HEK293 (cell line): ENCODE measurements at regions not wholly inside any gene's neighbourhood (a gene's known extent, or its start where the extent isn't known, plus 50 kb on each side); places are given as distances from the start of the nearest gene placed in this dataset.

Experiments
- HOXA7 ChIP-seq: sonication (generic); formaldehyde crosslinking; IDR thresholded peaks from 2 replicates; pipeline ENCODE4 v1.8.1; 2022; ENCODE audit warnings: missing genetic modification reagents, borderline replicate concordance
- ZNF274 ChIP-seq, 2 experiments: fragments of 200-500 bp in 1 of 2; fragments of 450-650 bp in 1 of 2; sonication (Bioruptor generic) in 1 of 2; formaldehyde crosslinking in 1 of 2; IDR thresholded peaks; 2 replicates each; pipeline versions ENCODE4 v1.5.1 to v1.6.1; 2014 to 2016; ENCODE audit warnings: borderline replicate concordance in 1 of 2, inconsistent platforms in 1 of 2, low read length in 1 of 2, missing biosample characterization in 1 of 2, missing genetic modification characterization in 1 of 2
- ZNF510 ChIP-seq: fragments of 450-650 bp; formaldehyde crosslinking; IDR thresholded peaks from 2 replicates; pipeline ENCODE4 v1.5.1; 2018; ENCODE audit warnings: mild to moderate bottlenecking, missing genetic modification characterization, missing biosample characterization; ENCODE audit not compliant: insufficient replicate concordance
- ZNF843 ChIP-seq: fragments of 450-650 bp; formaldehyde crosslinking; IDR thresholded peaks from 2 replicates; pipeline ENCODE4 v1.5.1; 2016; ENCODE audit warnings: missing biosample characterization, missing genetic modification characterization
- TF ChIP-seq, protein P1 (sequence below): fragments of 450-650 bp; formaldehyde crosslinking; IDR thresholded peaks from 2 replicates; pipeline ENCODE4 v1.5.1; 2016; ENCODE audit warnings: missing biosample characterization, missing genetic modification characterization

DNA sequence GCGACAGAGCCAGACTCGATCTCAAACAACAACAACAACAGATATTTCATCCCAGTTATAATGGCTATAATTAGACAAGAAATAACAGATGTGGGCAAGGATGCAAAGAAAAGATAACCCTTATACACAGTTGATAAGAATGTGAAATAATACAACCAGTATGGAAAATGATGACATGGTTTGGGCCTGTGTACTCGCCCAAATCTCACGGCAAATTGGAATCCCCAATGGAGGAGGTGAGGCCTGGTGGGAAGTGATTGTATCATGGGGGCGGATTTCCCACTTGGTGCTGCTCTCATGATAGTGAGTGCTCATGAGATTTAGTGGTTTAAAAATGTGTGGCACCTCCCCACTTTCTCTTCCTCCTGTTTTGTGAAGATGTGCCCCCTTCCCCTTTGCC lies 104.1 kb downstream of the C11orf87 start:
- TF ChIP-seq ZNF274 (IDR thresholded peaks at IDR 0.05; ENCODE audit: low read length) (no peak), ZNF274 (tag by site-specific recombination; IDR thresholded peaks at IDR 0.05; ENCODE audit: borderline replicate concordance) (no peak), ZNF510 (no peak), ZNF843 (tag by site-specific recombination) (no peak), HOXA7 (CRISPR knock-in tag) (no peak)
- TF ChIP-seq, protein P1, sequence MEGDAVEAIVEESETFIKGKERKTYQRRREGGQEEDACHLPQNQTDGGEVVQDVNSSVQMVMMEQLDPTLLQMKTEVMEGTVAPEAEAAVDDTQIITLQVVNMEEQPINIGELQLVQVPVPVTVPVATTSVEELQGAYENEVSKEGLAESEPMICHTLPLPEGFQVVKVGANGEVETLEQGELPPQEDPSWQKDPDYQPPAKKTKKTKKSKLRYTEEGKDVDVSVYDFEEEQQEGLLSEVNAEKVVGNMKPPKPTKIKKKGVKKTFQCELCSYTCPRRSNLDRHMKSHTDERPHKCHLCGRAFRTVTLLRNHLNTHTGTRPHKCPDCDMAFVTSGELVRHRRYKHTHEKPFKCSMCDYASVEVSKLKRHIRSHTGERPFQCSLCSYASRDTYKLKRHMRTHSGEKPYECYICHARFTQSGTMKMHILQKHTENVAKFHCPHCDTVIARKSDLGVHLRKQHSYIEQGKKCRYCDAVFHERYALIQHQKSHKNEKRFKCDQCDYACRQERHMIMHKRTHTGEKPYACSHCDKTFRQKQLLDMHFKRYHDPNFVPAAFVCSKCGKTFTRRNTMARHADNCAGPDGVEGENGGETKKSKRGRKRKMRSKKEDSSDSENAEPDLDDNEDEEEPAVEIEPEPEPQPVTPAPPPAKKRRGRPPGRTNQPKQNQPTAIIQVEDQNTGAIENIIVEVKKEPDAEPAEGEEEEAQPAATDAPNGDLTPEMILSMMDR = no peak
